ENCODE measurements at regions not wholly inside any gene's neighbourhood (a gene's known extent, or its start where the extent isn't known, plus 50 kb on each side); places are given as distances from the start of the nearest gene placed in this dataset.

DNA sequence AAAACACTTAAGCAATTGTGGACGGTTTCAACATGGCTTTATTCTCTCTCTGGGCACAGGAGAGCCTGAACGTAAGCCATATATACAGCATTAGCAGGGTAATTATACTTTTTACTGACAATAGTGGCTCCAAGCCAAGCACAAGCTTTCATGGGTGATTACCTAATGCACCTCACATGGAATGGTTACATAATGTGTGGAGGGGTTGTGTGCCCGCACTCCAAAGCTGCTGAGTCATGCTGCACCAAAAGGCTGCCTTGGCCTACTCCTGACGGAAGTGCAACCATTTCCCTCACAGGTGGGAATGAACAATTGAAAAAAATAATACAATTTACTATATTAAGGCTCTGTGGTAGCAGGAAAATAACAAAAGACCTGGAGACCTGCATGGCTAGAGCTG lies 86.5 kb upstream of the ATP10B start:
- DNase-seq, result no peak

DNA sequence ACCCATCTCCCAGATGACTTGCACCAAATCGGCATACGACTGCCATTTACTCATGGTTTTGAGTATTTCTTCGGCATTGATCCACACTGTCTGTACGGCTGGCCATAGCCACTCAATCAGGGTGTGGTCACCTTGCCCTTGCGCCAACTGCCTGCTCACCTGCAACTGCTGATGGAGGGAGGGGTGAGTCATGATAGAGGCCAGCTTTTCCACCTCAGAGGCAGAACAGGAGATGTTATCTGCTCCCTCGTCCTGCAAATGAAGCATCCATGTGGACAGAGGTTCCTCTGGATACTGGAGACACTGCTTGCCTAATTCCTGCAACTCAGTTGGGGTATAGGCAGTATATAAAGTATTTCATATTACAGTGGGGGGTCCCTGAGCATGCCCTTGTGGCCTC lies 85.6 kb upstream of the ATP10B start:
- no peak for DNase-seq

DNA sequence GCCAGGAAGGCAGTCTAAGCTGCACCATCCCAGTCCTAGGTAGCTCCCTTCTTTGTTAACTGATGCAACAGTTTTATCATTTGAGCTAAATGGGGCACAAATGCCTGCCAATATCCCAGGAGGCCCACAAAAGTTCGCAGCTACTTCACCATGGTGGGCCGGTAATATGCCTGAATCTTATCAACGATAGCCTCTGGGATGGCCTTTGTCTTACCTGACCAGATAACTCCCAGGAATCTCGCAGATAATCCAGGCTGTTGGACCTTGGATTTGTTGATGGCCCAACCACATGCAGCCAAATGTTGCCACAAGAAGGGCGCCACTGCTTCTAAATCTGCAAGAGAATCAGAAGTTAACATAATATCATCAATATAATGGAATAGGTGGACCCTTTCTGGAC lies 83.8 kb upstream of the ATP10B start:
- DNase-seq, result no peak

DNA sequence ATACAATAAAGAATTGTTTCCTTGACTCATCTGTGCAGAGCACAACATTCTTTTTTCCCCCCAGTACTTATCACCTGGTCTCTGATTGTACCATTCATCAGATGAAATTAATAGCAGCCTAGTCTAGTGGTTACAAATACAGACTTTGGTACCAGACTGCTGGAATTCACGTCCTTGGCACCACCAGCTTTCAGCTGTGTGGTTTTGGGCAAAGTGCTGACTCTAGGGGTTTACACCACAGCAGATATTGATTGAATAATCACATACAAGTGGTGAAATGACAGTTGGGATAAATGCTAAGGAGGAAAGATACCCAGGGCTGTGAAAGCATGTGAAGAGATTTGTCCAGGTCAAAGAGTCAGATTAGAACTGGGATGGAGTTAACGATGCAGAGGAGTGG lies 79.3 kb upstream of the ATP10B start:
- no peak for DNase-seq

DNA sequence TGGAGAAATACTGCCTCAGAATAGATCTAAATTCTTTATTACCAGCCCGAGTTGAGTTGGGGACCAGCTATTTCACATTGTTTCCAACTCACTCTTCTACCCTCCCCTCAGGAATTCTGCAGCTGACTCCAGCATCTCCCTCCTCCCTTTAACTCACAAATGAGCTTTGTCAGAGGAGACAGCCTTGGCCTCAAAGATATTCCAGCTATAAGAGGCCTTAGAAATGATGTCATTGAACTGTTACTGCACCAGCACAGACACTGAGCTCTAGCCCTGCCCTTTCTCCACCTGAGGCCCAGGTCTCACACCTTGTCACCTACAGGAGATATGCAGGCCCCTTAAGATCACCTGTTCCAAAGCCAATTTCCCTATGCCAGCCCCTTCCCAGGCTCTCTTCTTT lies 78.4 kb upstream of the ATP10B start:
- no peak for DNase-seq

DNA sequence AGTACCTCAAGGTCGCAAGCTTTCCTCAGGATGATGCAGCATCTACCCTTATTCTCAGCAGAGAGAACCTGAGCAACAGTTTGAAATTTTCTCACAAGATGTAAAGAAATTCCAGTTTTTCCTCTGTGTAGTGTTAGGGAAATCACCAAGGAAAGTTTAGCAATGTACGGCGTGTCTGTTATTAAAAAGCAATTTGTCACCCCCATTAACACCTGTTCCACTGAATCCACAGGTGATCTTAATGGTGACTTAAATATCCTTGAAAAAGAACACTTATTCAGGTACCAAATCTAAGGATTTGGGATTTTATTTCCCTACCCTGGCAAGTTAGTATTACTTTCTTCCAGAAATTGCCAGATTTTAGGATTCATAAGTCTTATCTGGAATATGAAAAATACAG lies 77.9 kb upstream of the ATP10B start:
- no peak for DNase-seq

DNA sequence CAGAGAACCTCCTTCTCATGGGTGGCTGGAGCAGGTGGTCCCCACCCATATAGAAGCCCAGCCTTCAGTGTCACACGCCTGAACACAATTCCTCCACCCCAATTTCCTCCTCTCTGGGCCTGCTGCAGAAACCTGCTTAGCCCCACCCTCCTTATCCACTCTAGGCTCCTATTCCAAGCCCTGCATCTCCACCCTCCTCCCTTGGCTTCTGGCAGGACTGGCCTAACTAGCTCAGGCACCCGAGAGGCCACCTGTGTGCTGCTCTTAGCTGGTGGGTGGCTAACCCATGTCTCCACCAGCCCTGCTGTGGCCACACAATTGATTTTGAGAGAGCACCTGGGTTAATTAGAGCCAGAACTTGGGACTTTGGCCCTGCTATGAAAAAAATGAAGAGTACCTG lies 77.3 kb upstream of the ATP10B start:
- DNase-seq, result no peak

DNA sequence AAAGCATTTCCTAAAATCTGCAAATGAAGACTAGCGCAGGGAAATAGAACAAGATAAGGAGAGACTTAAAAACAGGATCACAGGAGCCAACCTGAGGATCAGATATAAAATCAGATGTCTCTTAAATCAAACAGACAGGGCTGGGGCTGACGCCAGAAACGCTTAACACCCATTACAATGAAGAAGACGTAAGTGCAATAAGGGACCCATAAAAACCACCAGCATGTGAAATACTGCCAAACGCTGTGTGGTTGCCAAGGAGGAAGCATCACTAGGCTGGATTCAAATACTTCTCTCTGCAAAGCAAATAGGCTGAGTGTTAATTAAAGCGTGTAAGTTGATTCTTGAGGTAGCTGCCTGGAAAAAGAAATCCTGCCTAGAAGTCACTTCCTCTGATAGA lies 74.4 kb upstream of the ATP10B start:
- DNase-seq, result peak; percentile 87

DNA sequence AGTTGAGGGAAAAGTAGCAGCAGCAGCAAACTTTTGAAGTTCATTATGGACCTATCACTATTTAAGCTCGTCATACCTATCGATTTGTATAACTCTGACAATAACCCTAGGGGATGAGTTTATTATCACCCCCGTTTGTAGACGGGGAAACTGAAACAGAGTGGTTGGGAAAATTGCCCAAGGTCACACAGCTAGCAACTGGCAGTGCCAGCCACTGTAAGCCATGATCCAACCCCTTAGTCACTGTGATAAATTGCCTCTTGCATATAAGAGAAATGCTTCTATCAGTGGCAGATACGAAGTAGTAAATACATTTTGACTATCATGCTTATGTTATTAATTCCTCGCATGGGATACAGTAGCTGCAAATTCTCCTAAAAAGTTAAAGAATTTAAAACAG lies 73.3 kb upstream of the ATP10B start:
- DNase-seq, result no peak

DNA sequence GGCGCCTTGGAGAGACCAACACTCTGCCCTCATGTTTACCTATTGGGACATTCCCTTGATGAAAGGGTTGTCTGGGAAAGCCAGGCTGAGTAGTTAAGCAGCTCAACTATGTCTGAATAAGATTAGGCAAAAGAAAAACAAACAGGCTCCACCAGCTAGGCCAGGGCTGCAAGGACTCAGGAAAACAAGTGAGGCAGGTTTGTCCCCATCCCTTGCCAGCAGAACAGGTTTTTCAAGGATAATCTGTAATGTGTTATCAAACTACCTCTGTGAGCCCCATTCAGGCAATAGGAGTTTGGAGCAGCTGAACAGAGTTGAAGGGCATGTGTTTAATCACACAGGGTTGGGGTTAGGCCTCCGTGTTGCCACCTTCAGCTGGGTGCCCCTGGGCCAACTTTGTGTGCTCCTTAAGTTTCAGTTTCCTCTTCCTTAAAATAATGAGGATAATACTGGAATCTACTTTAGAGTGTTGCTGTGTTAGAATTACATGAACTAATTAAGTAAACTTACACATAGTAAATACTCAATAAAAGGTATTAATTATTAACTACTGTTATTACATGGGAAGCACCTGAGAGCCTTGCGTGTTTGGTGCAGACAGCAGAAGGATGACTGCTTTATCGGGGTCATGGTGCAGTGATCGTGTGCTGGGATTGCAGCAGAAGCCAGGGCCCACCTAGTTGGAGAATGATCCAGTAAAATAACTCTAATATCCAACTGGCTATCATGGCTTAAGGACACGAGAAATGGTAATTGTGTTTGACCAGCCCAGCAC lies 72.1 kb upstream of the ATP10B start:
- DNase-seq, result no peak

DNA sequence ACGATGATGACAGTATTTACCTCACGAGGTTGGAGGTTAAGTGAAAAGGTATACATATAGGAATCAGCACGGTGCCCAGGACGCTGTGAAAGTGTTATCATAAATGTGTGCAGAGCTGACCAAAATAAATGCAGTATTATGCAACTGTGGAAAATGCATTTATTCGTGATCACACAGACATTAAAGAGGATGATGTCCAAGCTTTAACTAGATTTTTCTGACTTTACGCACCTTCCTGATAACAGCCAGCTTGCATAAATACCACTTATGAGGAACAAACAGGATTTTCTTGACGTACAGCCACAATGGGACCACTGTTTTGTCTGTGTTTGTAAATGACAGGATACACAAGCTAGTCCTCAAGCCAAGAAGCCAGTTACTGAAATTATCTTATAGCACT lies 71.4 kb upstream of the ATP10B start:
- DNase-seq, result no peak

DNA sequence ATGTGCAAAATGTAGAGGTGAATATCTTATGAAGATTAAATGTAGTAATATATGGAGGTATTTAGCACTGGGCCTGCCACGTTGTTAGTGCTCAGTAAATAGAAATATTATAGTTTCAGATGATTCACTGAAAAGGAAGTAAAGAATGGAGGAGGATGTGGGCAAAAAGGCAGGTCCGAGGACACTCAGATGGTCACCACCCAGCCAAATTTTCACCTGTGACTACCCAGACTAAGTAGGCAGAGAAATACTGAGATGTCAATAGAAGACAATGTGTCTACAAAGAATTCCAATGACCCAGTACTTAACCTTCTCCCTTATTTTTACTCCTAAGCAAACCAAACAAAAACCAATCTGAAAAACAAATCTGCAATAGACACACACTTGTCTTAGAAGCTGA lies 70.3 kb upstream of the ATP10B start:
- DNase-seq, result no peak

DNA sequence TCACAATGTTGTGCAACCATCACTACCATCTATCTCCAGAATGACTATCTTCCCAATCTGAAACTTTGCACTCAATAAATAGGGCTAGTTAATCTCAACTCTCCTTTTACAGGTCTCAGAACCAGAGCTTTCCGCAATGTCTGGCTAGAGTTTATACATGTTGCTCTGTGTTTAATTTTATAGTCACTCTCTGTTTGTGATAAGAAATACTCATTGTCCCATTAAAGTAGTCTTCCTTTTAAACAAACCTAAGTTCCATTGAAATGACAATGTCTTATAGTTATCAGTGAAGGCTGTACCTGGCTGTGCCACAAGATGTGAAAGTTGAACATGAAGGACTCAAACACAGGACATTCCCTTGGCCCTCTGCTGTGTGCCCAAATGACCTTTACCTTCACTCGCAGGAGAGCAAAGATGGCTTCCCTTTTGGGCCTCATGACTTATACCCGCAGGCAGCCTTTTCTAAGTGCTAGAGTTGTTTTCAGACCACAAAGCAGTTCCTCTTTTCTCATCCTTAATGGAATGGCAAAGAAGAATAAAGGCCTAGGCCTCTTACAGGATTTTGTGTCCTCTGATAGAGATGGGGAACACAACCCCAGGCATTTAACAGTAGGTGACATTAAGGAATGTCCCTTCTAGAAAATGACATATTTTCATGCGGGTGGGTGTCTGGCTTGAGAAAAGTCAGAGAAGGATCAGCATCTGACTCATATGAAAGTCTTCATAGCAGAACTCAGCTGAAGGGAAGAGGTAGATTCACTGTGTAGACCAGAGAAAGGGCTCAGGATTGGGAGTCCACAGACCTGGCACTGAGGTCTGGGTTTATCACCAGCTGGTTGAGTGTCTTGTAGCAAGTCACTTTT lies 69.6 kb upstream of the ATP10B start:
- DNase-seq, result no peak

DNA sequence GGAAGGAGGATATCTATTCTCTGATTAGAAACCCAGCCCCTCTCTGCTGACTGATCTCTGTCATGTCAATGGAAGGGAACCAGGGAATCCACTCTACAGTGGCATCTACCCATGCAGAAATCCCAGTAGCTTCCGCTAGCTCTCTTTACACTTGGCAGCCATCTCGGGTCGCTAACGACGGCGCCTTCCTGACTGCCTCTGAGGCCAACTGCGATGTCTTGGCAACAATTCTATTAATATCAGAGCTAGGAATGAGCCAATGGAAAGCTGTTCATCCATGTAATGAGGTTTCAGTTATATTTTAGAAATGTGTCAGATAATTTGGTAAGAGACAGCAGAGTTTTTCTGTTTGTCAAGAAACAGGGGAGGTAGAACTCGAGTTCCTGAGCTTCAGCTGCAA lies 67.6 kb upstream of the ATP10B start:
- DNase-seq, result no peak

DNA sequence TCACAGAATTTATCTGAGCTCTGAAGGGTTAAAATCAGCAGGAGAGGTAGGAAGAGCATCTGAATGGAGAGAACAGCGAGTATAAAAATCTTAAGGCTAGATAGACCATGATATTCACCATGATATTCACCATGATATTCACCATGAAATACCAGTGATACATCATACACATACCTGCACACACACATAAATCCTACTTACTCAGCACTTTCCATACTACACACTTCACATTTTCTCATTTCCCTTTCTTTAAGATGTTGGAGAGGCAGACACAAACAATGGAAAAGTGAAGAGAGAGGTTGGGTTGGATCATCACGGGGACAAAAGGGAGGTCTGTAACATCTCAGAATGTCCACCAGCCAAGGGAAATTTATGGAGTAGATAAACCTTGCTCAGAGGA lies 66.4 kb upstream of the ATP10B start:
- DNase-seq, result no peak

DNA sequence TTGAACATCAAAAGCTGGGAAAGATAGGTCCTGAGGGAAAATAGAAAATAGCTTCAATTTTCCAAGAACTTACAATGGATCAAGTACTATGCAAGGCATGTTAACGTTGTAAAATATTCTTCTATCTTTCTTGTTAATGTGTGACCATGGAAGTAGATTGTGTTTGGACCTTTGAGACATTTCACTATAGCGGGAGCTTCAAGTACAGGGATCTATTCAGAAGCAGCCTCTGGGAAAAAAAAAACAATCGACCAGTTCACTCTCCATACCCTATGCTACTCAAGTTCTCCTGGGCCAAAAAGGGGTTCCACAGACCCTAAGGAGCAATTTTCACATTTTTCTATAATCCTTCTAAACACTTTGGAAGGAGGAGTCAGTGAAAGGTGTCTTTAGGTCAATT lies 54.1 kb upstream of the ATP10B start:
- DNase-seq, result no peak

DNA sequence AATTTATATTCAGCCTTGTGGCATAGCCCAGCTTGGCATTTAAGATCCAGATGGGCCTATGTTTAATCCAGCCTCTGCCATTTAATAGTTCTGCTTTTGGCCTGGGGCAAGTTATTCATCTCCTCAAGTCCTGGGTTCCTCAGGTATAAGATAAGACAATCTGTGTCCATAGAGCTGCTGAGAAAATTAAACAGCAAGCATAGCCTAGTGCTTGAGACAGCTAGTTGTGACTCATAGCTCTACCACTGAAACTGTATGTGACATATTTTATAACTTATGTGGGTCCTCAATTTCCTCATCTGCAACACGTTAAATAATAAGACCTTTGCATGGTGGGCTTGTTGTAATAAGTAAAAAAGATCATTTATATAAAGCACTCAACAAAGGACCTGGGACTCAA lies 53.3 kb upstream of the ATP10B start:
- DNase-seq, result no peak

DNA sequence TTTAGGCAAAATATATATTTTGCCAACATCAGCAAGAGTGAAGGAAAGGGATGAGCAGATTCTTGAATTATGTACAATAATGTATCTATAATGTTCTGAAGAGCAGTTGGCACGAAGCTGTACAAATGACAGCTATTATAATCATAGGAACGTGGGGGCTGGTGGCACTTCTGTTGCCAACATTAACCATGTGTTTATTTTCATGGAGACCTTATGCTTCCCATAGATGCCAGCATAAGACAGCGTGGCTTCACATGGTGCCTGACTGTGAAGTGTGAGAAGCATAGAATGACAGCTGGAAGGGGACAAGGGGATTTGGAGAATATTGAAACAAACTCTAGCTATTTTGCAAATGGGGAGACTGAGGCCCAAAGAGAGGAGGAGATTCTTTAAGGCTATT lies 52.6 kb upstream of the ATP10B start:
- DNase-seq, result no peak

DNA sequence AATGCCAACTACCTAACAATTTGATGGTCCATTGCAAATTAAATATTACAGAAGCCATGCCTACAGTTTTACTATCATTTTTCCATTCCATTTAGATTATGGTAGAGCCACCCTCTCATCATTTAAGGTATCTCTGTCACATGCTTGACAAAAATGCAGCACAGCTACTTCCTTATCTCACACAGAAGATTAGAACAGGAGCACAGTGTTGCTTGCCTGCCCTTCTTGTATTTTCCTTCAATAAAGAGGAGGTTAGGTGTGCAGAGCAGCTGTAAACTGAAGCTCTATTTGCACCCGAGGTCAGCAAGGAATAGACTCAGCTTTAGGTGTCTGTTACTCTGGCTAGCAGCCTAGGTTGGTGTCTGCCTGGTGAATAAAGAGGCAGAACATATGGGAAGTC lies 51.5 kb upstream of the ATP10B start:
- DNase-seq, result no peak

DNA sequence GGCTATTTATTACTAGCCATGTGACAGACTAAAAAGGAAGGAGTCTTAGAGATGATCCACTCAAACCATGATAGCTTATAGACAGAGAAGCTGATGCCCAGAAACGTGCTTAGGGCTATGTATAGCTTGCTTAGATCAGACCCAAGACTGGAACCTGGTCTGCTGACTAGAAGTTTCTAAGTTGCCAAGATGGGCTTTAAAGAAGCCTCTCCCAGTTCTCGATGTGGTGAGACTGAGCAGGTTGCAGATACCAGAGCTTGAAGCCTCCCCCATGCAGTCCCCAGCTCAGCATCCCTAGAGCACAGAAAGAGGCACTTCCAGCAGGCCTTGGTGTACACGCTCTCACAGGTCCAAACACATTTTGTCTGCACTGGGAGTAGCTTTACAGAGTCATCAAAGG lies 51.1 kb upstream of the ATP10B start:
- DNase-seq, result no peak

Data from SHP77 treated with DMSO at 0.1 percent for 48 hours (cell line).